Hippocampal formation (tissue), 2 donors: ENCODE measurements at regions not wholly inside any gene's neighbourhood (a gene's known extent, or its start where the extent isn't known, plus 50 kb on each side); places are given as distances from the start of the nearest gene placed in this dataset.

Experiments used
- DNase-seq, 2 donors: peaks; one replicate each; lab custom pipeline; 2025; lab: John Stamatoyannopoulos, UW

GRCh38 chr4:176507845-176508533, 188.2 kb downstream of the SPCS3 start:
- DNase-seq, result no peak

GRCh38 chr4:176508780-176509331, 189.1 kb downstream of the SPCS3 start:
- DNase-seq, result no peak

- no peak for DNase-seq
Observed at GRCh38 chr4:176525576-176525975, 205.8 kb downstream of the SPCS3 start.

- DNase-seq, result no peak
Observed at GRCh38 chr4:176526704-176527103, 206.9 kb downstream of the SPCS3 start.

GRCh38 chr4:176529574-176529973, 209.8 kb downstream of the SPCS3 start:
- DNase-seq, result no peak

- DNase-seq, result no peak
Observed at GRCh38 chr4:176533159-176533558, 213.4 kb downstream of the SPCS3 start.

- no peak for DNase-seq
Observed at GRCh38 chr4:176534566-176534965, 214.8 kb downstream of the SPCS3 start.

- DNase-seq, result no peak
Observed at GRCh38 chr4:176538217-176538925, 218.6 kb downstream of the SPCS3 start.

- no peak for DNase-seq
Observed at GRCh38 chr4:176539091-176539784, 219.5 kb downstream of the SPCS3 start.

GRCh38 chr4:176539785-176540175, 220.0 kb downstream of the SPCS3 start:
- no peak for DNase-seq

GRCh38 chr4:176540814-176541213, 221.0 kb downstream of the SPCS3 start:
- DNase-seq, result no peak

- no peak for DNase-seq
Observed at GRCh38 chr4:176545872-176546271, 226.1 kb downstream of the SPCS3 start.

- DNase-seq, result no peak
Observed at GRCh38 chr4:176546975-176547374, 227.2 kb downstream of the SPCS3 start.

- DNase-seq, result no peak
Observed at GRCh38 chr4:176548571-176548970, 228.8 kb downstream of the SPCS3 start.

GRCh38 chr4:176549161-176549865, 229.5 kb downstream of the SPCS3 start:
- no peak for DNase-seq

GRCh38 chr4:176558661-176559060, 234.1 kb downstream of the VEGFC start:
- no peak for DNase-seq

GRCh38 chr4:176561368-176561767, 231.4 kb downstream of the VEGFC start:
- no peak for DNase-seq

- no peak for DNase-seq
Observed at GRCh38 chr4:176563591-176563990, 229.1 kb downstream of the VEGFC start.

GRCh38 chr4:176565049-176565448, 227.7 kb downstream of the VEGFC start:
- no peak for DNase-seq

GRCh38 chr4:176566769-176567168, 226.0 kb downstream of the VEGFC start:
- no peak for DNase-seq

- DNase-seq, result no peak
Observed at GRCh38 chr4:176568238-176568637, 224.5 kb downstream of the VEGFC start.

- DNase-seq, result no peak
Observed at GRCh38 chr4:176569301-176569700, 223.4 kb downstream of the VEGFC start.
